Heart left ventricle (tissue), 13 donors: ENCODE measurements at regions not wholly inside any gene's neighbourhood (a gene's known extent, or its start where the extent isn't known, plus 50 kb on each side); places are given as distances from the start of the nearest gene placed in this dataset.

Source experiments
- CTCF ChIP-seq, 12 donors: fragments of 200-600 bp; sonication (generic) in 4 of 12; IDR thresholded peaks; one replicate each; pipeline versions ENCODE4 v1.5.0 to v1.8.0; 2018 to 2022; ENCODE audit warnings: antibody characterized with exemption in 12 of 12, mild to moderate bottlenecking in 5 of 12
- POLR2A ChIP-seq, 2 donors: fragments of 450-650 bp; IDR thresholded peaks; one replicate each; pipeline ENCODE4 v1.6.1; 2017; ENCODE audit warnings: antibody characterized with exemption in 2 of 2, mild to moderate bottlenecking in 2 of 2, moderate library complexity in 2 of 2
- donor health status: ischemic (EF 13 %, LVEDD 7.1; RV severe dilation, severe dysfunction).
- donor health status: DM: no; HTN: yes; CAD: no.
- donor health status: DM: no; HTN: no; CAD: no.
- donor health status: ischemic (EF 25% LVEDD 6.9; RV normal size, moderate dysfunction).
- donor health status: ischemic (EF 25% LVEDD 5.7; RV mildly dilated, moderate dysfunction).
- donor health status: ischemic (EF 35%, LVEDD 5.7; RV mildly dilated, moderate dysfunction).
- donor health status: nonischemic (EF 11% LVEDD 7.7; RV severe dilation, severe dysfunction).
- donor health status: DM: yes; HTN: yes; CAD: no.
- donor health status: PGD.
- donor health status: ischemic (EF 29% LVEDD 5.4; RV normal size, mild dysfunction).
- donor health status: nonischemic (EF 23%, LVEDD 6.1; RV moderate dilation, normal function).

GRCh38 chr16:17561056-17561455, 90.3 kb upstream of the XYLT1 start:
- TF ChIP-seq CTCF (IDR thresholded peaks at IDR 0.05) (no peak), POLR2A (IDR thresholded peaks at IDR 0.05) (no peak)
